HG03175 (cell line): ENCODE measurements at regions not wholly inside any gene's neighbourhood (a gene's known extent, or its start where the extent isn't known, plus 50 kb on each side); places are given as distances from the start of the nearest gene placed in this dataset.
A peak's percentile ranks its signal among the peaks of the same experiment; 100 is the strongest.
"Not testable (repeated sequence)": the region's sequence is repeated elsewhere in the genome, so short reads cannot be mapped to it uniquely, and the experiment has no call there.

Source experiments
- ATAC-seq: cut with Tn5 transposase; IDR thresholded peaks from one replicate; pipeline ENCODE4 v1.9.1; 2021; ENCODE audit warnings: mild to moderate bottlenecking, moderate library complexity; ENCODE audit not compliant: unreplicated experiment

- ATAC-seq, result no peak
Measured at GRCh38 chr13:72590091-72590740, 137.2 kb downstream of the MZT1 start.

DNA sequence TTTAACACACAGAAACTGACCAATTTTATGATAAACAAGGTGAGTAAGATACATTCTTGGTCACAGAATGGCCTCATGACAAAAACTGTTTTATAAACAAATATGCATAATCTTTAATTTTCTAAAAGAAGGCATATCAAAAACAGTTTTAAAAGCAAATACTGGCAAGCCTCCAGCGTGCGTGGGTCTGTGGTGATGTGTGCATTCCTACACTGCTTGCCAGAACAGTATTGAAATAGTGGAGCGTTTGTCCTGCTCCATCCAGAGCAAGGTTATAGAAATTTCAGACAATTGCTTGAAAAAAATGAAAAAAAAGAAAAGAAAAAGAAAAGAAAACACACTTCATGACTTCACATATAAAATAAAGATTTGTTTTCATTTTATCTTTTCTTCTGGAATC lies 140.9 kb downstream of the MZT1 start:
- ATAC-seq, result no peak

DNA sequence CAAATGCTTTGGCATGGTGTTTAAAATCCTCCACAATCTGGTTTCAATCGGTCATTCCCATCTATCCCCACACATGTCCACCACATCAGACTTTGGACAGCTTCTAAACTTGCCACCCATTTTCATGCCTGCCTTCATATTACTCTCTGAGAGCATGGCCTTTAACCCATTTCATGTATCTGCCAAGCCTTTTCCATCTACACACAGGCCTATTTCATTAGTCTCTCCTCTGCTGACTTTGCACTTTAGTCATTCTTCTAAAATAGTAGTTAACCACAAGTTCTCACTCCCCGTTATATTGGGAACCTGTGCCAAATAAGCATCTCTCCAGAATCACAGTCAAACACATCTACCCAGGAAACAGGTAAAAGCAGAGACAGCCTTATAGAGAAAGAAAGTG lies 142.2 kb downstream of the MZT1 start:
- no peak for ATAC-seq

- no peak for ATAC-seq
Measured at GRCh38 chr13:72571191-72571590, 156.2 kb downstream of the MZT1 start.

DNA sequence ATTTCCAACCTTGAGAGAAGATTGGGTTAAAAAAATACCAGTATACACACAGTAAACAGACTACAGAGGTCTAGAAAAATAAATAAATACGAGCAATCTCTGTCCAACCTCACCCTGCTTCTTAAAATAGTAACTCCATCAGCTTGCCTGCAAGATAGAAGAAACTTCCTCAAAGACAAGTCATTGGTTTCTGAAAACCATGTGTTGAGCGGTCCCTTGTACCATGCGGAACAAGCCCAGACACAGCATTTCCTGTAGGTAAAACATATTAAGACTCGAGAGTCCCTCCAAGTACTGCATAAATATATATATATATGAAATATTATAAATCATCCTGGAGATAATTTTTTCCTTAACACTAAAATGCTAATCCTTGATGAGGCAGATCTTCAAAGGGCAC lies 157.4 kb downstream of the MZT1 start:
- ATAC-seq, result no peak

GRCh38 chr13:72567566-72567965 lies 159.9 kb downstream of the MZT1 start:
- ATAC-seq, result no peak

DNA sequence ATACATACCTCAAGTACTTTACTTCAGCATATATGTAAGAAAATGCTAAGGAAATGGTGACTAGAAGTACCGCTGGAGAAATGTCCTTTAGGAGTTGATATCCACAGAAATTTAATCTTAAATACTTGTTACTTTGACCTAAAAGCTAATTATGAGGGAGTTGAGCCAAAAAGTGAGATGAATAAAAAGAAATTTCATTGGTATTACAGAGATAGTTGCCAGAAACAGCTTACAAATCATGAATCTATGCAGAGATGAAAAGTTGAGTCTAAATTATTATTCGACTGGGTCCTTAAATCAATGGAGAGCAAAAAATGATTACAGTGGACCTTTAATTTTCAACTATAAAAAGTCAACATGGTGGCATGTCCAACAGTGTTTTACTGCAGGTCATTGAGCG lies 160.9 kb downstream of the MZT1 start:
- ATAC-seq, result no peak

- ATAC-seq, result peak; percentile 48
Measured at GRCh38 chr13:72565893-72566292, 161.5 kb downstream of the MZT1 start.

GRCh38 chr13:72562686-72563085 lies 164.7 kb downstream of the MZT1 start:
- no peak for ATAC-seq

DNA sequence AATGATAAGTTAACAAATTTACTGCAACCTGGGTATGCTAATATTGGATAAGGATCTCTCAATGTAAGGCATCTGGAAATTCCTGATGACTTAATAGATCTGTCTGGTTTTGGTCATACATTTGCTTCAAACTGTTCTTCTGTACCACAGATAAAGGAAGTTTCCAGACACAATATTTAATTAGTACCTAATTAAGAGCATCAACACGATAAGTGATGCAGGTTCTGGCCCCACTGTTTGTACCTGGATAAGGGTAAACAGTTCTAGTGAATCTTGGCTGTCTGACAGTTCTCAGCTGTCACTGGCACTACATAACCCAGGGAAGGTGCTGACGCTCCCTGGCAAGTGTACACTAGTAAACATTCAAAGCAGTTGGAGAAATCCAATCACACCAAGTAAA lies 165.6 kb downstream of the MZT1 start:
- ATAC-seq, result no peak

DNA sequence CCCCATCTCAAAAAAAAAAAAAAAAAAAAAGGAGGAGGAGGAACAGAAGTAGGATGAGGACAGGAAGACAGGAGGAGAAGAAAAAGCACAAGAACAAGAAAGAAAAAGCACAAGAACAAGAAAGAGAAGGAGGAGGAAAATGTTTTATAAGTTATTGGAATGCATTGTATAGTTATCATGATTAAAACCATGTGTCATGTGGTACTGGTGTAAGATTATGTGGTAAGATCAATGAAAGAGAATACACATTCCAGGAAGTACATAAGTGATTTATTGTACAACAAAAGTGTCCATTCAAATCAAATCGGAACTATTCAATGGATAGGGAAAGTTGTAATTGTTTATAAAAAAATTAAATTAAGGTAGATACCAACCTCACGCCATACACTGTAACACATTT lies 167.7 kb downstream of the MZT1 start:
- no peak for ATAC-seq

DNA sequence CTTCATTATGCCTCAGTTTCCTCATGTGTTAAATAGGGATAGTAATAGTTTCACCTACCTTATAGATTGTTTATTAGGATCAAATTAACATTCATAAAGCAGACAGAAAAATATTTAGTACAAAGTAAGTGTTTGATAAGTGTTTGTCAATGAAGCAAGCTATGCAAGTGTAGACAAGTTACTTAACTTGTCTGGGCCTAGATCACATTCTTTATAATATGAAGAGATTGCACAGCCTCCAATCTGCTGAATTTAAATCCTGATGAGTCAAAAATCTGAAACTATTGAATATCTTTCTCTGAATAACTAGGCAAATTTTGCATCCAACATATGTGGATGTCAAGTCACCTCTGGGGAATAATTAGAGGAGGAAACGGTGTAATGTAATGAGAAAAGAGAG lies 170.5 kb downstream of the MZT1 start:
- ATAC-seq, result no peak

DNA sequence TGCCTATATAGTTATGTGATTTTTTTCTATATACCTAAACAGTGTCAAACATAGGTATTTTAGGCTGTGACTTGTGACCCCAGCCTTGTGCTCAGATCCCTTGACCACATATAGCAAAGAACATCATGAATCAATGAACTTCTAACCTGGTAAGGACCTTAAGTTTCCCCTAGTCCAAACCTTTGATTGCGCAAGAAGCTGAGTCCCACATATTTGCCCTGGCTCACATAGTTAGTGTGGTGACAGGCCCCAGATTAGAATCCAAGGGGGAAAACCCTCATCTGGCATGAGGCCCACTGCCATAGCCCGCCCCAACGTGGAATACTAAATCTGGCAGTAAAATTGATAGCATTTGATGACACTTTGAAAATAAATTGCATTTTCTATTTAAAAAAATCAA lies 171.8 kb downstream of the MZT1 start:
- ATAC-seq, result no peak

DNA sequence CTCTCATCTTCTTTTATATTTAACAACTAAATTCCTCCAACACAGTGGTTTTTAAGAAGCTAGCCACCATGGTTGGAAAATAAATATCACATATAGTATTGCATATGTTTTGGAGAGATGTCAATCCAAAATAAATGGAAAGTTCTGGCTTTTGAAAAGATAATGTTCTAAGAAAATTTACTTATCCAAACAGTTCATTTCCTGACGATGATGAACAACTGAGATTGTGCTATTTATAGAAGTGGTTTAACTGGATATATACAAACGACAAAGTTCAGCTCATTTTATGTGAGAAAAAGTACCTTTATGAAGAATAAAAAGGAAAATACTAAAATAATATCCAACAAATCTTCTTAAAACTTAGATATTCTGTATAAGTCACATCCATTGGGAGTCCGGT lies 174.7 kb downstream of the MZT1 start:
- ATAC-seq, result no peak

GRCh38 chr13:72545895-72546294 lies 181.5 kb downstream of the MZT1 start:
- not testable (repeated sequence) for ATAC-seq

GRCh38 chr13:72545030-72545719 lies 182.3 kb downstream of the MZT1 start:
- ATAC-seq, result no peak

DNA sequence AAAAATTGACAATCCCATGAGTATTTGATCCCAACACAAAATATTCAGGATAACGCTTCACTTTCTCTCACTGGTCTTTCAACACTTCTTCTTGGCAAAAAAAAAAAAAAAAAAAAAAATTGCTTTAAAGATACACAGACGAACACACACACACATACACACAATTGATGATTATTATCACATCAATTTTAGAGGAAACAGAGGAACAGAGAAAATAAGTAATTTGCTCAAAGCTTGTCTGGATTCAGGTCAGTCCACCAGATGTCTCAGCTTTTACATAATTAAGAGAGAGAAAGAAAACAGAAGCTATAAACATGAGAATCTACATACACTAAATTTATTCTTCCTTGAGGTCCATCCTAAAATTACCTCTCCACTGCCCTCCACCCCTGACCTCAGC lies 183.4 kb downstream of the MZT1 start:
- no peak for ATAC-seq

DNA sequence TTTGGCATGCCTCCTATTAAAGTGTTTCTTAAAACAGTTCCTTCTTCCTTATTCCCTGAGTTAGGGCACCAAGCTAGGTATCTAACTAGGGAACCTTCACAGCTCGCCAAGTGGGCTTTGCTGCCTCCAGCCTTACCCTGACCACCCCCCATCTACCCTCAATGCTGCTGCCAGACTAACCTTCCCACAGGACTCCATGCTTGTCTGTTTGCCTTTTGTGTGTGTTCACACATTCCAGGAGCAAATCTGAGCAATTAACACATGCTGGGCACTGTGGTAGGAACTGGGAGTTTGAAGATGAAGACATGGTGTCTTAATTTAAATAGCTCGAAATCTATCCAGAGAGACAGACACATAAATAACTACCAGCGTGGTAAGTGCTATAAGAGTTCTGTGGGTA lies 185.2 kb downstream of the MZT1 start:
- no peak for ATAC-seq

DNA sequence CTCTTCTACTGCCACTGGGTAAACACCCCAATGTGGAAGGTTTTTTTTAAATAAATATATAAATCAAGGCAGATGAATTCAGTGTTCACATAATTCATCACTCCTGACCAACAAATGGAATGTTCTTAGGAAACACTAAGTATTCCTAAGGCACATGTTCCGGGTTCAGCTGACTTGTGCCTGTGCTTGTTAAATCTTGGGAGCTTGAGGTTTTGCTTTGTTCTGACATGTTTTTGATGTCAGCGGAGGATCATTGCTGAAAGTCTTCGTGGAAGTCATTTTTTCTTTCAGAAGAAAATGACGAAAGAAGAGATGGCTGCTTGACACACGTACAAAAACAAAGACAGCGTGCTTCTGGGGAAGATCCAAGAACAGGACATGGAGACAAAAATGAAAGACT lies 185.8 kb downstream of the MZT1 start:
- ATAC-seq, result no peak

DNA sequence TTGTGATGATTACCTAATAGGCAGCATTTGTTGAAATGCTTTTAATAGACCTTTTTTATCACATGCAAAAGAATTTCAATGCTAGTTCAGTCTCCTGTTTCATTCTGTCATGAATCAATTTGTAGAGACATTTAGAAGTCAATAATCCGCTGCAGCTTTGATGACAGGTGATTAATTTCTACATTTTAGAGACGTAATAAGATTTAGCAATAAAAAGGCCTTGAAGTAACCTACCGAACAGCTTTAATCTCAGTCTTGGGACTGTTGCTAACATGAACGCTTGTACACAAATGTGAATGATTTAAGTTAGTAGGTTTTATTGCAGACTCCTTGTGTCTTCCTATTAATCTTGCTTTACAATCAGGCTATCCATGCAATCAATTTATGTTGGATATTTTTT lies 186.5 kb downstream of the MZT1 start:
- ATAC-seq, result no peak

- no peak for ATAC-seq
Measured at GRCh38 chr13:72539925-72540324, 187.5 kb downstream of the MZT1 start.

DNA sequence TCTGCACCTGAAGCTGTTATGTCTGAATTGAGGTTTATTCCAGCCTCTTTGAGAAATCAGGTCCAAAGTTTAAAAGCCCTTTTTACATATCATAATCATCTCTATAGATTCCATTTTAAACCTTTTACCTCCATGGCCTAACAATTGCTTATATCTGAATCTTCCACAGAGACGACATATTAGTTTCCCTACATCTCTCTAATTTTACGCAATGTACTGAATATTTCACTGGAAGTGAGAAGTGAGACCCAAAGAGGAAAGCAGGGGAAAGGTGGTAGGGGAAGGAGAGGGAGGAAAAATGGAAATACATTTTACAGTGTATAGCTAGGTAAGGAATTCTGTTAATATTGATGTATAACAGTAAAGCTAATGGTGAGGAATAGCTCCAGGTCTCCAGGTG lies 189.6 kb downstream of the MZT1 start:
- no peak for ATAC-seq

GRCh38 chr13:72537395-72537780 lies 190.0 kb downstream of the MZT1 start:
- ATAC-seq, result no peak
